Suprapubic skin (tissue), 4 donors: ENCODE measurements at regions not wholly inside any gene's neighbourhood (a gene's known extent, or its start where the extent isn't known, plus 50 kb on each side); places are given as distances from the start of the nearest gene placed in this dataset.
"Not testable (repeated sequence)": the region's sequence is repeated elsewhere in the genome, so short reads cannot be mapped to it uniquely, and the experiment has no call there.

ENCODE experiments used
- CTCF ChIP-seq, 2 donors: fragments of 200-600 bp in 1 of 2; fragments of 450-650 bp in 1 of 2; sonication (generic) in 1 of 2; IDR thresholded peaks; one replicate each; pipeline ENCODE4 v1.5.1; 2016 to 2019; ENCODE audit warnings: antibody characterized with exemption in 2 of 2, mild to moderate bottlenecking in 1 of 2, moderate library complexity in 1 of 2
- EP300 ChIP-seq: sonication (generic); formaldehyde crosslinking; IDR thresholded peaks from one replicate; pipeline ENCODE4 v1.6.1; 2017; ENCODE audit warnings: antibody characterized with exemption
- POLR2A ChIP-seq, 2 donors: fragments of 450-650 bp; IDR thresholded peaks; one replicate each; pipeline ENCODE4 v1.6.1; 2017; ENCODE audit warnings: antibody characterized with exemption in 2 of 2, mild to moderate bottlenecking in 2 of 2, moderate library complexity in 2 of 2
- POLR2AphosphoS5 ChIP-seq, 3 donors: sonication (generic); formaldehyde crosslinking; IDR thresholded peaks; one replicate each; pipeline ENCODE4 v1.6.1; 2017; ENCODE audit warnings: antibody characterized with exemption in 3 of 3

- TF ChIP-seq CTCF (IDR thresholded peaks at IDR 0.05); POLR2AphosphoS5 (IDR thresholded peaks at IDR 0.05); POLR2A (IDR thresholded peaks at IDR 0.05); EP300: not testable (repeated sequence)
These were observed 106.6 kb downstream of the BDH1 start for GRCh38 chr3:197449181-197449580.
